ENCODE measurements at regions not wholly inside any gene's neighbourhood (a gene's known extent, or its start where the extent isn't known, plus 50 kb on each side); places are given as distances from the start of the nearest gene placed in this dataset.

GRCh38 chr9:82498541-82499317 is 510.2 kb downstream of the SPATA31D1 start:
- H3K4ac ChIP-seq (ENCODE audit: low read length) = no peak overlapping the region
- H2AFZ ChIP-seq (ENCODE audit: low read length) = no peak overlapping the region
- no peak overlapping the region for H4K8ac ChIP-seq (ENCODE audit: low read depth, low read length)
- no peak overlapping the region for H2BK15ac ChIP-seq (ENCODE audit: low read length)
- no peak overlapping the region for H2BK12ac ChIP-seq (ENCODE audit: low read length)
- H3K14ac ChIP-seq (ENCODE audit: low read length) = no peak overlapping the region
- no peak overlapping the region for H2AK5ac ChIP-seq (ENCODE audit: low read depth, low read length)
- H3K27ac ChIP-seq (replicated peaks; ENCODE audit: low read length) = no peak overlapping the region
- H3K9ac ChIP-seq (ENCODE audit: low read depth, low read length, poor library complexity) = no peak overlapping the region
- H3K4me1 ChIP-seq (ENCODE audit: control insufficient read depth in 2 of 2, insufficient read depth in 1 of 2, low read depth in 1 of 2, low read length in 2 of 2) = no peaks in the 10 kb centered on the region
- no peaks in the 10 kb centered on the region for H3K79me1 ChIP-seq (ENCODE audit: low read depth, low read length)
- no CpG with 5 or more reads among the region's 3 CpGs for WGBS, 2 donors (ENCODE audit: extremely low coverage in 2 of 2, insufficient read length in 2 of 2, insufficient replicate concordance in 1 of 2)
- no peak overlapping the region for H2BK120ac ChIP-seq (ENCODE audit: low read depth, low read length)
- H3K4me3 ChIP-seq (ENCODE audit: low read length in 2 of 2) = no peak overlapping the region
- H2BK5ac ChIP-seq (ENCODE audit: low read length) = no peak overlapping the region
- no peak for DNase-seq (ENCODE audit: low spot score)
- no peak overlapping the region for H3K4me2 ChIP-seq (ENCODE audit: insufficient read depth, low read length, poor library complexity, severe bottlenecking)
- no peak overlapping the region for H3K23ac ChIP-seq (ENCODE audit: low read depth, low read length, poor library complexity)
- H4K91ac ChIP-seq (ENCODE audit: low read depth, low read length, poor library complexity) = no peak overlapping the region
- H3K18ac ChIP-seq (ENCODE audit: low read length) = no peak overlapping the region
- H3K27me3 ChIP-seq (ENCODE audit: control insufficient read depth in 3 of 3, insufficient read depth in 3 of 3, low read depth in 1 of 3, low read length in 3 of 3) = no peaks in the 10 kb centered on the region
- no peaks in the 10 kb centered on the region for H3K9me3 ChIP-seq (replicated peaks in 1 of 2; ENCODE audit: control insufficient read depth in 2 of 2, insufficient read depth in 1 of 2, low read depth in 1 of 2, low read length in 2 of 2)
- H3K36me3 ChIP-seq (replicated peaks in 1 of 2; ENCODE audit: control insufficient read depth in 2 of 2, insufficient read depth in 2 of 2, low read length in 2 of 2) = no peaks in the 10 kb centered on the region

GRCh38 chr9:82499337-82499736 is 510.8 kb downstream of the SPATA31D1 start:
- Histone ChIP-seq H2AFZ (ENCODE audit: low read length) (no peak overlapping the region), H3K23ac (ENCODE audit: low read depth, low read length, poor library complexity) (no peak overlapping the region), H3K4me3 (ENCODE audit: low read length in 2 of 2) (no peak overlapping the region), H3K27ac (replicated peaks; ENCODE audit: low read length) (no peak overlapping the region), H3K27me3 (ENCODE audit: control insufficient read depth in 3 of 3, insufficient read depth in 3 of 3, low read depth in 1 of 3, low read length in 3 of 3) (no peaks in the 10 kb centered on the region), H2AK5ac (ENCODE audit: low read depth, low read length) (no peak overlapping the region), H2BK5ac (ENCODE audit: low read length) (no peak overlapping the region), H3K36me3 (replicated peaks in 1 of 2; ENCODE audit: control insufficient read depth in 2 of 2, insufficient read depth in 2 of 2, low read length in 2 of 2) (no peaks in the 10 kb centered on the region), H3K14ac (ENCODE audit: low read length) (no peak overlapping the region), H3K4me2 (ENCODE audit: insufficient read depth, low read length, poor library complexity, severe bottlenecking) (no peak overlapping the region), H3K9me3 (replicated peaks in 1 of 2; ENCODE audit: control insufficient read depth in 2 of 2, insufficient read depth in 1 of 2, low read depth in 1 of 2, low read length in 2 of 2) (no peaks in the 10 kb centered on the region), H4K91ac (ENCODE audit: low read depth, low read length, poor library complexity) (no peak overlapping the region), H3K79me1 (ENCODE audit: low read depth, low read length) (no peaks in the 10 kb centered on the region), H3K9ac (ENCODE audit: low read depth, low read length, poor library complexity) (no peak overlapping the region), H3K4ac (ENCODE audit: low read length) (no peak overlapping the region), H2BK15ac (ENCODE audit: low read length) (no peak overlapping the region), H4K8ac (ENCODE audit: low read depth, low read length) (no peak overlapping the region), H3K18ac (ENCODE audit: low read length) (no peak overlapping the region), H2BK12ac (ENCODE audit: low read length) (no peak overlapping the region), H2BK120ac (ENCODE audit: low read depth, low read length) (no peak overlapping the region), H3K4me1 (ENCODE audit: control insufficient read depth in 2 of 2, insufficient read depth in 1 of 2, low read depth in 1 of 2, low read length in 2 of 2) (no peaks in the 10 kb centered on the region)
- DNase-seq (ENCODE audit: low spot score) = no peak

GRCh38 chr9:82504620-82505019 is 516.0 kb downstream of the SPATA31D1 start:
- Histone ChIP-seq H3K79me1 (ENCODE audit: low read depth, low read length) (no peaks in the 10 kb centered on the region), H2AK5ac (ENCODE audit: low read depth, low read length) (no peak overlapping the region), H2BK15ac (ENCODE audit: low read length) (no peak overlapping the region), H2BK12ac (ENCODE audit: low read length) (no peak overlapping the region), H3K9me3 (replicated peaks in 1 of 2; ENCODE audit: control insufficient read depth in 2 of 2, insufficient read depth in 1 of 2, low read depth in 1 of 2, low read length in 2 of 2) (peaks cover 0 to 3% of the 10 kb centered on the region in 2 donors), H2AFZ (ENCODE audit: low read length) (no peak overlapping the region), H3K4me3 (ENCODE audit: low read length in 2 of 2) (no peak overlapping the region), H3K27ac (replicated peaks; ENCODE audit: low read length) (no peak overlapping the region), H3K4me2 (ENCODE audit: insufficient read depth, low read length, poor library complexity, severe bottlenecking) (no peak overlapping the region), H3K4me1 (ENCODE audit: control insufficient read depth in 2 of 2, insufficient read depth in 1 of 2, low read depth in 1 of 2, low read length in 2 of 2) (no peaks in the 10 kb centered on the region), H3K4ac (ENCODE audit: low read length) (no peak overlapping the region), H3K36me3 (replicated peaks in 1 of 2; ENCODE audit: control insufficient read depth in 2 of 2, insufficient read depth in 2 of 2, low read length in 2 of 2) (no peaks in the 10 kb centered on the region), H3K9ac (ENCODE audit: low read depth, low read length, poor library complexity) (no peak overlapping the region), H2BK120ac (ENCODE audit: low read depth, low read length) (no peak overlapping the region), H4K8ac (ENCODE audit: low read depth, low read length) (no peak overlapping the region), H3K18ac (ENCODE audit: low read length) (no peak overlapping the region), H3K23ac (ENCODE audit: low read depth, low read length, poor library complexity) (no peak overlapping the region), H3K27me3 (ENCODE audit: control insufficient read depth in 3 of 3, insufficient read depth in 3 of 3, low read depth in 1 of 3, low read length in 3 of 3) (no peaks in the 10 kb centered on the region), H2BK5ac (ENCODE audit: low read length) (no peak overlapping the region), H3K14ac (ENCODE audit: low read length) (no peak overlapping the region), H4K91ac (ENCODE audit: low read depth, low read length, poor library complexity) (no peak overlapping the region)
- no CpG with 5 or more reads among the region's 2 CpGs for WGBS, 2 donors (ENCODE audit: extremely low coverage in 2 of 2, insufficient read length in 2 of 2, insufficient replicate concordance in 1 of 2)
- no peak for DNase-seq (ENCODE audit: low spot score)

- H3K4ac ChIP-seq (ENCODE audit: low read length) = no peak overlapping the region
- H3K4me2 ChIP-seq (ENCODE audit: insufficient read depth, low read length, poor library complexity, severe bottlenecking) = no peak overlapping the region
- H3K79me1 ChIP-seq (ENCODE audit: low read depth, low read length) = no peaks in the 10 kb centered on the region
- no peaks in the 10 kb centered on the region for H3K9me3 ChIP-seq (replicated peaks in 1 of 2; ENCODE audit: control insufficient read depth in 2 of 2, insufficient read depth in 1 of 2, low read depth in 1 of 2, low read length in 2 of 2)
- H2BK12ac ChIP-seq (ENCODE audit: low read length) = no peak overlapping the region
- H2BK15ac ChIP-seq (ENCODE audit: low read length) = no peak overlapping the region
- no peak overlapping the region for H4K91ac ChIP-seq (ENCODE audit: low read depth, low read length, poor library complexity)
- H3K14ac ChIP-seq (ENCODE audit: low read length) = no peak overlapping the region
- no CpG with 5 or more reads among the region's 7 CpGs for WGBS, 2 donors (ENCODE audit: extremely low coverage in 2 of 2, insufficient read length in 2 of 2, insufficient replicate concordance in 1 of 2)
- H4K8ac ChIP-seq (ENCODE audit: low read depth, low read length) = no peak overlapping the region
- H3K36me3 ChIP-seq (replicated peaks in 1 of 2; ENCODE audit: control insufficient read depth in 2 of 2, insufficient read depth in 2 of 2, low read length in 2 of 2) = no peaks in the 10 kb centered on the region
- H2AFZ ChIP-seq (ENCODE audit: low read length) = no peak overlapping the region
- no peak overlapping the region for H3K18ac ChIP-seq (ENCODE audit: low read length)
- H3K27ac ChIP-seq (replicated peaks; ENCODE audit: low read length) = no peak overlapping the region
- no peak overlapping the region for H2BK5ac ChIP-seq (ENCODE audit: low read length)
- H3K9ac ChIP-seq (ENCODE audit: low read depth, low read length, poor library complexity) = no peak overlapping the region
- no peak overlapping the region for H3K4me3 ChIP-seq (ENCODE audit: low read length in 2 of 2)
- H3K4me1 ChIP-seq (ENCODE audit: control insufficient read depth in 2 of 2, insufficient read depth in 1 of 2, low read depth in 1 of 2, low read length in 2 of 2) = no peaks in the 10 kb centered on the region
- no peak for DNase-seq (ENCODE audit: low spot score)
- H3K23ac ChIP-seq (ENCODE audit: low read depth, low read length, poor library complexity) = no peak overlapping the region
- no peak overlapping the region for H2AK5ac ChIP-seq (ENCODE audit: low read depth, low read length)
- H3K27me3 ChIP-seq (ENCODE audit: control insufficient read depth in 3 of 3, insufficient read depth in 3 of 3, low read depth in 1 of 3, low read length in 3 of 3) = no peaks in the 10 kb centered on the region
- H2BK120ac ChIP-seq (ENCODE audit: low read depth, low read length) = no peak overlapping the region
These were observed 523.1 kb downstream of the SPATA31D1 start for GRCh38 chr9:82511626-82512025.
